ENCODE measurements at regions not wholly inside any gene's neighbourhood (a gene's known extent, or its start where the extent isn't known, plus 50 kb on each side); places are given as distances from the start of the nearest gene placed in this dataset.

- DNase-seq: no peak
These were observed 118.4 kb upstream of the SLC7A1 start for GRCh38 chr13:29713839-29714238.

- no peak for DNase-seq
These were observed 116.3 kb upstream of the SLC7A1 start for GRCh38 chr13:29711776-29712175.

GRCh38 chr13:29710511-29710910 lies 115.0 kb upstream of the SLC7A1 start:
- no peak for DNase-seq

DNA sequence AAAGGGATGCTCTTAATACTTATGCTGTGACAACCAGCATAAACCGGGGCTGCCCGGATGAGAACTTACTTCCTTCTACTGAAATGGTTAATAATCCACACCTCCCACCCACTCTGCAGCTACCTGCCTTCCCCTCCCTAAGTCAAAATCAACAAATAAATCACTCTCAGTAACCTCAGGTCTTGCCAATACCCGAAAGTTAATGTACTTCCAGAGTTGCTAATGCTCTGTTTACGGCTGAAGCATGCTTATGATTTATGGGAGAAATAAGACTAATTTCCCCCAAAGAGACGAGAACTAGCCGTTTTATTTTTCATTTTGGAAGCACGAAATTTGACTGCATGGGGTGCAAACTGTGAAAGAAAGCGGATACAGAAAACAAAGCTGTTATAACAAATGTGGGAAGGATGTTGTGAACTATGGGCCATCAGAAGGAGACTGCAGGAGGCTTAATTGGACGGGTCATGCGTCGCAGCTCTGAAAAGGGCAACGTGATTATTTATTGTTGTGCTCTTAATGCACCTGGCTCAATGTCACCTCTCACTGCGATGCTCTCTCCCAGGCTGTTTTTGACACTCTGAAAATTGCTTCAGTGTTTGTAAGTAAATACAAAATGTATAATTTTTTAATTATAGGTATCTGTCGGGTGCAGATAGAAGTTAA lies 114.0 kb upstream of the SLC7A1 start:
- DNase-seq: no peak

GRCh38 chr13:29707876-29708543 lies 112.5 kb upstream of the SLC7A1 start:
- DNase-seq: peak in 12 of 56 donors; percentile 2 to 39 (median 6)

GRCh38 chr13:29706923-29707322 lies 111.4 kb upstream of the SLC7A1 start:
- no peak for DNase-seq

DNA sequence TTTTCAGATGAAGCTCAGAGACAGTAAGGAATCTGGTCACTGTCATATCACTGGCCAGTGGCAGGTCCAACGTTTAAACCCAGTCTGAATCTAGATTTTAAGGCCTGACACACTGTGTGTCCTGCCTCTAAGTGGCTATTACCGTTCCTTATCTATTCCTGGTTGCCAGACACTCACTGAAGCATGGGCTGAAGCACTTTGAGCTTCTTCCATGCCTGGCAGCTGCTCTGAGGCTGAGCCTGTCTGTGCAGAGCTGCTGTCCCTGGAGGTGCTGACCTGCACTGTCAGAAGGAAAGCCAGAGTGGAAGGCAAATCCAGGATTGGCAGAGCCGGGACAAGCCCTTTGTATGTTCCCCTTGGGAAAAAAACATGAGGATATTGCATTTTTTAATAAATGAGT lies 109.2 kb upstream of the SLC7A1 start:
- DNase-seq: no peak

DNA sequence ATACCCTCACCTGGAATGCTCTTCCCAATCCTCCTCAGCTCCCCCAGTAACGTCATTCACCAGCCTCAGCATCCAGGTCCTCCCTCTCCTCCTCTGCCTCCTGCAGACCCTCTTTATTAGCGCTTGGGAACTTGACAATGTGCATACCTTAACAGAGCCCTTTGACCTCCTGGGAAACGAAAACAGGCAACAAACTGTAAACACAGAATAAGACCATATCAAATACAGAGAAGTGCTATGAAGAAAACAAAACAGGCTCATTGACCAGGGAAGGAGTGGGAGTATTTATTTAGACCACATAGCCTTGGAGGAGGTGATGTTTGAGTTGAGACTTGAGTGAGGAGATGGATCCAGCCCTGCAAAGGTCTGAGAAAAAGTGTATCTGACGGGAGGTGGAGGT lies 107.9 kb upstream of the SLC7A1 start:
- no peak for DNase-seq

- no peak for DNase-seq
These were observed 107.4 kb upstream of the SLC7A1 start for GRCh38 chr13:29702912-29703351.

GRCh38 chr13:29698106-29698505 lies 102.6 kb upstream of the SLC7A1 start:
- no peak for DNase-seq

- DNase-seq: no peak
These were observed 101.1 kb upstream of the SLC7A1 start for GRCh38 chr13:29696606-29697005.

- no peak for DNase-seq
These were observed 97.9 kb upstream of the SLC7A1 start for GRCh38 chr13:29693275-29693945.

DNA sequence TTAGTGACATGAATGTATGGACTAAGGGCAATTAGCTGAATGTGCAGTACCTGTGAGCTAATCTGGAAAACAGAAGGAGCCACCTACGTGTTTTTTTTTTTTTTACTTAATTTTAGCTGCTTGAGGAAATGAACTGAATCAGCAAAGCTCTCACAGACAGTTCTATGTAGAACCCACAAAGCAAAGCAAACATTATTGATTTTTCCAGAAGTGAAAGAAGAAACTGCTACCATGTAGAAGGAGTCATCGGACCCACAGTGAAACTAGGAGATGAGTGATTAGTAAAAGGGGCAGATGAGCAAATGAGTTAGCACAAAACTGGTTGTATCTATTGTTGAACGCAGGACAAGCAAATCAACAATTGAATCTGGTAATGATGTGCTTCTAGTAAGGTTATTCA lies 94.1 kb upstream of the SLC7A1 start:
- DNase-seq: no peak

- DNase-seq: no peak
These were observed 92.7 kb upstream of the SLC7A1 start for GRCh38 chr13:29688193-29688592.

DNA sequence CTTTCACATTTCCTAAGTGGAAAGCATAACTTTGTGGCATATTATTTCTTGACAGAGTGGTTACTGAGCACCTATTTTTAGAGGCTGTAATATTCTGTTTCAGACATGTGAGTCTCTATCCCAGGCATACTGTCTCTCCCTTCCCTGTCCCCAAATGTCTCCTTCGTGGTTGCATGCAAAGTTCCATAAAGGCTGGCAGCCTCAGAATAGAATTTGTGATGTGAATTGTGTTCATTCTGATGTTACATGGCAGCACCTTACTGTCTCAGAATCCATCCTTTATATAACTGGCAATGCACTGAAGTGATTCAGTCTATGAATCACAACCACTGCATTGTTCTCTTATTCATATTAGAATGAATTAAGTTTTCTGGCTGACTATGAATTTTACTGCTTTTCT lies 89.0 kb upstream of the SLC7A1 start:
- peak in 9 of 56 donors; percentile 3 to 45 (median 13) for DNase-seq

- no peak for DNase-seq
These were observed 87.6 kb upstream of the SLC7A1 start for GRCh38 chr13:29683041-29683440.

- no peak for DNase-seq
These were observed 86.4 kb upstream of the SLC7A1 start for GRCh38 chr13:29681864-29682263.

DNA sequence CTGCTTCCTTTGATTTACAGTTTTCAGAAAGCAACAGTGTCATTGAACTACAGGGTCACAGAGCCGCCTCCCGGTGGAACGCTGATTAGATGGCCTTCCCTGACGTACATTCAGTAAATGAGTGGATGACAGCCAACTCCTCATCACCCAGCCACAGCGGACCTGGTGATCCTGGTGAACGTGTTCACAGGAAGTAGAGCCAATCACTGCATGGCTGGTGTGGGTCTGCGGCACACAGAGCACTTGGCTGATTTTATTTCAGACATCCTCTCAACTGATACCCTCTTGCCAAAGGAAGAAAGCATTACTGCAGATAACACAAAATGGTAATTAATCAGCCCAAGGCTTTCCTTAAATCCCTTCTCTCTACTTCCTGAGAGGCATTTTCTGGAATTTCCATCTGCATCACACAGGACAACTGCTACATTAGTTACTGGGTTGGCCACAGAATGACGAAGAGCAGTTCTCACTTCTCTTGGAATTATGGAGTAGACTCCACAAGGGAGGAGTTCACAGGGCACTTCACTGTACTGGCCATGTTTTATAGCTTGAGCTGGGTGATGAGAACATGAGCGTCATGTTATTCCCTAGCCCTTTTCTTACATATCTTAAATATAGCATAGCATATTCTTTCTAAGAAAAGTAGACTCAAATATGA lies 84.0 kb upstream of the SLC7A1 start:
- no peak for DNase-seq

- DNase-seq: no peak
These were observed 82.1 kb upstream of the SLC7A1 start for GRCh38 chr13:29677627-29678026.

- no peak for DNase-seq
These were observed 81.5 kb upstream of the SLC7A1 start for GRCh38 chr13:29676941-29677452.

- no peak for DNase-seq
These were observed 81.0 kb upstream of the SLC7A1 start for GRCh38 chr13:29676535-29676934.

DNA sequence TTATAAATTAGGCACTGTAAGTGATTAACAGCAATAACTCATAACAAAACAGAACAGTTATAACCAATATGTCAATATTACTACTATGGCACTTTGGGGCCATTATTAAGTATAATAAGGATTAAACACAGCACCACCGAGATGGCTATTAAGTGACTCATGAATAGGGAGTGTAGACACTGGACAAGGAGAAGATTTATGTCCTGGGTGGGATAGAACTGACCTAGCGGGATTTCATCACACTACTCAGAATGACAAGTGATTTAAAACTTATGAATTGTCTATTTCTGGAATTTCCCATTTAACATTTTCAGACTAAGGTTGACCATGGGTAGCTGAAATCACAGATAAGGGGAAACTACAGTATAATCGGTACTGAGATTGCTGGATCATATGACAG lies 79.0 kb upstream of the SLC7A1 start:
- DNase-seq: no peak
